ENCODE measurements at regions not wholly inside any gene's neighbourhood (a gene's known extent, or its start where the extent isn't known, plus 50 kb on each side); places are given as distances from the start of the nearest gene placed in this dataset.

- Histone ChIP-seq H3K36me3 (ENCODE audit: low read depth) (no peaks in the 10 kb centered on the region), H3K4me3 (no peak overlapping the region), H3K9me3 (no peaks in the 10 kb centered on the region), H3K4me1 (ENCODE audit: low read depth) (no peaks in the 10 kb centered on the region)
- ATAC-seq, result no peak
- no peak for TF ChIP-seq CTCF (IDR thresholded peaks at IDR 0.05)
- DNase-seq, result no peak
- intact Hi-C loops (cut with DNase I, micrococcal nuclease), result no loop called here
Observed at GRCh38 chr2:41267929-41268659, 779.7 kb upstream of the PKDCC start.

GRCh38 chr2:41283079-41283775, 764.6 kb upstream of the PKDCC start:
- Histone ChIP-seq H3K4me1 (ENCODE audit: low read depth) (no peaks in the 10 kb centered on the region), H3K4me3 (no peak overlapping the region), H3K36me3 (ENCODE audit: low read depth) (no peaks in the 10 kb centered on the region), H3K9me3 (no peaks in the 10 kb centered on the region)
- no peak for DNase-seq
- TF ChIP-seq CTCF (IDR thresholded peaks at IDR 0.05), result no peak
- intact Hi-C loops (cut with DNase I, micrococcal nuclease), result no loop called here
- ATAC-seq, result no peak

- no peak for TF ChIP-seq CTCF (IDR thresholded peaks at IDR 0.05)
- ATAC-seq (no peak), DNase-seq (no peak)
- no peak overlapping the region for H3K4me3 ChIP-seq
- no peaks in the 10 kb centered on the region for H3K36me3 ChIP-seq (ENCODE audit: low read depth)
- peaks cover 5% of the 10 kb centered on the region for H3K9me3 ChIP-seq
- intact Hi-C loops (cut with DNase I, micrococcal nuclease), result no loop called here
- H3K4me1 ChIP-seq (ENCODE audit: low read depth), result no peaks in the 10 kb centered on the region
Observed at GRCh38 chr2:41293491-41293890, 754.3 kb upstream of the PKDCC start.

GRCh38 chr2:41294331-41294730, 753.5 kb upstream of the PKDCC start:
- no peaks in the 10 kb centered on the region for H3K9me3 ChIP-seq
- intact Hi-C loops (cut with DNase I, micrococcal nuclease), result no loop called here
- no peak for DNase-seq
- no peaks in the 10 kb centered on the region for H3K36me3 ChIP-seq (ENCODE audit: low read depth)
- no peak overlapping the region for H3K4me3 ChIP-seq
- no peak for ATAC-seq
- H3K4me1 ChIP-seq (ENCODE audit: low read depth), result no peaks in the 10 kb centered on the region
- TF ChIP-seq CTCF (IDR thresholded peaks at IDR 0.05), result no peak

- Histone ChIP-seq H3K4me1 (ENCODE audit: low read depth) (no peaks in the 10 kb centered on the region), H3K4me3 (no peak overlapping the region), H3K9me3 (no peaks in the 10 kb centered on the region), H3K36me3 (ENCODE audit: low read depth) (no peaks in the 10 kb centered on the region)
- intact Hi-C loops (cut with DNase I, micrococcal nuclease), result no loop called here
- TF ChIP-seq CTCF (IDR thresholded peaks at IDR 0.05), result no peak
- DNase-seq (no peak), ATAC-seq (no peak)
Observed at GRCh38 chr2:41313082-41313481, 734.7 kb upstream of the PKDCC start.
